K562 (cell line): ENCODE measurements at regions not wholly inside any gene's neighbourhood (a gene's known extent, or its start where the extent isn't known, plus 50 kb on each side); places are given as distances from the start of the nearest gene placed in this dataset.

ENCODE experiments used
- ATAC-seq: fragments of 200-7000 bp; cut with Tn5 transposase; 3 replicates; pipeline ENCODE4 v1.9.1; 2020; ENCODE audit warnings: moderate library complexity
- BruUV-seq: library from RNA; stranded (reverse); fragments of 400-500 nt; replicated peaks from 2 replicates; lab custom pipeline; 2021; lab: Mats Ljungman, UMichigan
- CTCF ChIA-PET: fragments of 300-600 bp; formaldehyde crosslinking; extraction: SDS; loops from one replicate; lab custom pipeline; 2021; ENCODE audit warnings: low intra/inter-chr PET ratio; lab: Yijun Ruan, JAX
- POLR2A ChIA-PET: fragments of 300-600, 350-650 bp; sonication (Branson Sonifier 250); formaldehyde crosslinking; extraction: SDS; loops from one replicate; lab custom pipeline; 2021; ENCODE audit warnings: antibody characterized with exemption, inconsistent platforms; lab: Yijun Ruan, JAX
- DNase-seq, 4 experiments: peaks; one replicate each; pipeline versions ENCODE4 v3.0.0 to v3.0.0-alpha.2; 2011 to 2018; ENCODE audit warnings: low spot score in 3 of 4, mixed read lengths in 3 of 4; ENCODE audit errors: extremely low read depth in 1 of 4
- FAIRE-seq: peaks from 2 replicates; lab custom pipeline; 2011; peaks lifted over from hg19 to GRCh38; lab: Jason Lieb, UNC
- H2AFZ ChIP-seq: 2 replicates; pipeline ENCODE4 v1.6.0; 2011; ENCODE audit warnings: low read depth, low read length, control low read depth, inconsistent platforms
- H3K27ac ChIP-seq: fragments of 200-600 bp; 3 replicates; pipeline ENCODE4 v1.8.0; 2011; ENCODE audit warnings: low read depth, mild to moderate bottlenecking, control low read depth, inconsistent platforms, low read length, moderate library complexity, mixed read lengths; ENCODE audit errors: extremely low read depth
- H3K27me3 ChIP-seq, 2 experiments: fragments of 300-600 bp in 1 of 2; 2 replicates in 1 of 2; 3 replicates in 1 of 2; pipeline versions ENCODE4 v1.6.0 to v1.8.0; 2011; ENCODE audit warnings: inconsistent platforms in 2 of 2, low read length in 2 of 2, mild to moderate bottlenecking in 1 of 2, mixed read lengths in 1 of 2, moderate library complexity in 1 of 2; ENCODE audit not compliant: control insufficient read depth in 2 of 2, insufficient read depth in 2 of 2
- H3K36me3 ChIP-seq: fragments of 300-600 bp; 3 replicates; pipeline ENCODE4 v1.8.0; 2011; ENCODE audit warnings: mild to moderate bottlenecking, low read length, inconsistent platforms; ENCODE audit not compliant: control insufficient read depth, insufficient read depth
- H3K4me1 ChIP-seq, 2 experiments: fragments of 200-600 bp in 1 of 2; replicated peaks in 1 of 2; 2 replicates in 1 of 2; 3 replicates in 1 of 2; pipeline versions ENCODE4 v1.5.1 to v1.8.0; 2011; ENCODE audit warnings: inconsistent platforms in 2 of 2, low read length in 2 of 2, mild to moderate bottlenecking in 1 of 2, mixed read lengths in 1 of 2, moderate library complexity in 1 of 2; ENCODE audit not compliant: control insufficient read depth in 2 of 2, insufficient read depth in 2 of 2
- H3K4me2 ChIP-seq: 2 replicates; pipeline ENCODE4 v1.6.1; 2011; ENCODE audit warnings: low read length, control low read depth, inconsistent platforms, mixed read lengths; ENCODE audit not compliant: insufficient read depth
- H3K4me3 ChIP-seq: fragments of 200-600 bp; sonication (generic), shearing (Covaris generic); 2 replicates; pipeline ENCODE4 v1.5.1; 2016; ENCODE audit warnings: control low read depth, inconsistent platforms
- H3K79me2 ChIP-seq: fragments of 200-600 bp; 3 replicates; pipeline ENCODE4 v1.8.0; 2011; ENCODE audit warnings: low read length, inconsistent platforms; ENCODE audit not compliant: control insufficient read depth, insufficient read depth
- H3K9ac ChIP-seq, 2 experiments: 2 replicates each; pipeline versions ENCODE4 v1.6.0 to v1.6.1; 2011; ENCODE audit warnings: low read depth in 2 of 2, low read length in 2 of 2, control low read depth in 1 of 2, inconsistent platforms in 1 of 2, mild to moderate bottlenecking in 1 of 2, mixed read lengths in 1 of 2; ENCODE audit not compliant: insufficient read depth in 1 of 2
- H3K9me1 ChIP-seq: one replicate; pipeline ENCODE4 v1.6.0; 2011; ENCODE audit warnings: inconsistent platforms, mild to moderate bottlenecking, low read length, moderate library complexity; ENCODE audit not compliant: control insufficient read depth, insufficient read depth
- H3K9me3 ChIP-seq: replicated peaks from 2 replicates; pipeline ENCODE4 v1.5.1; 2011; ENCODE audit warnings: low read depth, low read length, inconsistent platforms; ENCODE audit not compliant: control insufficient read depth, insufficient read depth
- H4K20me1 ChIP-seq: replicated peaks from 2 replicates; pipeline ENCODE4 v1.6.1; 2011; ENCODE audit warnings: low read length, inconsistent platforms, mixed read lengths; ENCODE audit not compliant: control insufficient read depth, insufficient read depth
- ATF6 ChIP-seq: sonication (generic); formaldehyde crosslinking; IDR thresholded peaks from 2 replicates; pipeline ENCODE4 v1.4.0; 2020; ENCODE audit warnings: mild to moderate bottlenecking, missing genetic modification reagents
- CHAMP1 ChIP-seq: fragments of 450-650 bp; IDR thresholded peaks from 2 replicates; pipeline ENCODE4 v1.6.1; 2016; ENCODE audit warnings: mild to moderate bottlenecking
- FOXO4 ChIP-seq: fragments of 450-650 bp; formaldehyde crosslinking; IDR thresholded peaks from 2 replicates; pipeline ENCODE4 v1.4.0; 2020; ENCODE audit warnings: mild to moderate bottlenecking, moderate library complexity
- KHSRP ChIP-seq: fragments of 450-650 bp; IDR thresholded peaks from 2 replicates; pipeline ENCODE4 v1.6.1; 2017
- PPARD ChIP-seq: fragments of 250-450 bp; sonication (Bioruptor Pico); IDR thresholded peaks from 2 replicates; pipeline ENCODE4 v1.8.0; 2022; ENCODE audit warnings: inconsistent platforms, mild to moderate bottlenecking, moderate library complexity
- SIRT6 ChIP-seq: IDR thresholded peaks from one replicate; pipeline ENCODE4 v1.6.1; 2012; ENCODE audit warnings: low read depth, mild to moderate bottlenecking, control low read depth, inconsistent platforms, low read length, moderate library complexity
- SREBF1 ChIP-seq: fragments of 150-350 bp; IDR thresholded peaks from 2 replicates; pipeline ENCODE4 v1.6.1; 2014; ENCODE audit warnings: antibody characterized with exemption, low read depth, low read length, borderline replicate concordance
- THAP7 ChIP-seq: fragments of 250-450 bp; sonication (Bioruptor Pico); IDR thresholded peaks from 2 replicates; pipeline ENCODE4 v1.5.0; 2021
- ZBTB12 ChIP-seq: fragments of 250-450 bp; sonication (Bioruptor Pico); IDR thresholded peaks from 2 replicates; pipeline ENCODE4 v1.4.0; 2020
- ZBTB17 ChIP-seq: fragments of 450-650 bp; formaldehyde crosslinking; IDR thresholded peaks from 2 replicates; pipeline ENCODE4 v1.4.0; 2020; ENCODE audit warnings: mild to moderate bottlenecking
- ZSCAN32 ChIP-seq: fragments of 450-650 bp; formaldehyde crosslinking; IDR thresholded peaks from 2 replicates; pipeline ENCODE4 v1.4.0; 2020; ENCODE audit warnings: mild to moderate bottlenecking, moderate library complexity
- WGBS: fragments of 100-300 bp; shearing (Covaris generic); methylation state at CpG from one replicate; pipeline ENCODE4 v1.1.6; 2016; ENCODE audit warnings: low coverage, mixed read lengths; ENCODE audit not compliant: insufficient coverage; ENCODE audit errors: missing lambda C conversion rate; 5-methylcytosine and 5-hydroxymethylcytosine counted together
- in situ Hi-C: fragments of 300-500 bp; cut with MboI; formaldehyde crosslinking; loops from 4 replicates; pipeline ENCODE4 v1.15.0; 2018; ENCODE audit warnings: inconsistent platforms, mixed read lengths
- intact Hi-C: fragments of 100-400 bp; cut with micrococcal nuclease; formaldehyde crosslinking; loops from 2 replicates; pipeline ENCODE4 v1.14.2; 2022

GRCh38 chrX:69357317-69357716 lies 146.8 kb upstream of the NALF2 start:
- CTCF ChIA-PET, result no interaction called here
- Histone ChIP-seq H3K4me2 (no peak overlapping the region), H3K9me3 (no peaks in the 10 kb centered on the region), H3K27ac (no peak overlapping the region), H4K20me1 (no peaks in the 10 kb centered on the region), H3K36me3 (no peaks in the 10 kb centered on the region), H3K4me1 (no peaks in the 10 kb centered on the region), H3K27me3 (no peaks in the 10 kb centered on the region), H3K9ac (no peak overlapping the region), H2AFZ (no peak overlapping the region), H3K9me1 (no peaks in the 10 kb centered on the region), H3K79me2 (no peaks in the 10 kb centered on the region), H3K4me3 (no peak overlapping the region)
- in situ Hi-C loops (no loop called here), intact Hi-C loops (no loop called here)
- no peak for ATAC-seq
- WGBS, result 0% methylated on average over 2 of the region's 2 CpGs
- no TSS peak for BruUV-seq
- no peak for FAIRE-seq
- no peak for DNase-seq
- POLR2A ChIA-PET, result no interaction called here
- TF ChIP-seq ZBTB12 (CRISPR knock-in tag) (no peak), ZBTB17 (CRISPR knock-in tag) (no peak), CHAMP1 (no peak), PPARD (no peak), ZSCAN32 (CRISPR knock-in tag) (no peak), KHSRP (no peak), SREBF1 (no peak), SIRT6 (no peak), ATF6 (CRISPR knock-in tag) (no peak), FOXO4 (CRISPR knock-in tag) (no peak), THAP7 (no peak)
